HL-60 (cell line): ENCODE measurements at regions not wholly inside any gene's neighbourhood (a gene's known extent, or its start where the extent isn't known, plus 50 kb on each side); places are given as distances from the start of the nearest gene placed in this dataset.

Experiments
- DNase-seq, 2 experiments: peaks; one replicate each; pipeline ENCODE4 v3.0.0-alpha.2; 2010 to 2020; ENCODE audit warnings: low read depth in 1 of 2, low spot score in 1 of 2
- H3K27ac ChIP-seq: fragments of 250-450 bp; sonication (Bioruptor Pico); replicated peaks from 2 replicates; pipeline ENCODE4 v1.5.1; 2020; ENCODE audit warnings: mild to moderate bottlenecking, moderate library complexity
- H3K27me3 ChIP-seq: fragments of 250-450 bp; sonication (Bioruptor Pico); 2 replicates; pipeline ENCODE4 v1.5.1; 2021; ENCODE audit warnings: mild to moderate bottlenecking, moderate library complexity; ENCODE audit not compliant: insufficient read depth, poor library complexity, severe bottlenecking
- H3K4me3 ChIP-seq: replicated peaks from 2 replicates; pipeline ENCODE4 v1.5.1; 2011; ENCODE audit warnings: mild to moderate bottlenecking, control low read depth, low read length; ENCODE audit not compliant: insufficient read depth
- GABPA ChIP-seq: IDR thresholded peaks from 2 replicates; pipeline ENCODE4 v1.6.1; 2012; ENCODE audit warnings: low read depth
- POLR2AphosphoS5 ChIP-seq: IDR thresholded peaks from 2 replicates; pipeline ENCODE4 v1.6.1; 2012; ENCODE audit warnings: low read depth
- SPI1 ChIP-seq: IDR thresholded peaks from 2 replicates; pipeline ENCODE4 v1.6.1; 2012; ENCODE audit warnings: low read depth, mild to moderate bottlenecking, borderline replicate concordance
- TF ChIP-seq, protein P1 (sequence below): IDR thresholded peaks from 2 replicates; pipeline ENCODE4 v1.6.1; 2012; ENCODE audit warnings: low read depth; ENCODE audit not compliant: insufficient replicate concordance
- TF ChIP-seq, protein P2 (sequence below): IDR thresholded peaks from one replicate; pipeline ENCODE4 v1.5.1; 2011; ENCODE audit warnings: low read length, control low read depth, inconsistent platforms; ENCODE audit not compliant: insufficient read depth

GRCh38 chr19:30284209-30284608, 88.0 kb upstream of the ZNF536 start:
- no peak overlapping the region for H3K27ac ChIP-seq
- TF ChIP-seq, protein P1, sequence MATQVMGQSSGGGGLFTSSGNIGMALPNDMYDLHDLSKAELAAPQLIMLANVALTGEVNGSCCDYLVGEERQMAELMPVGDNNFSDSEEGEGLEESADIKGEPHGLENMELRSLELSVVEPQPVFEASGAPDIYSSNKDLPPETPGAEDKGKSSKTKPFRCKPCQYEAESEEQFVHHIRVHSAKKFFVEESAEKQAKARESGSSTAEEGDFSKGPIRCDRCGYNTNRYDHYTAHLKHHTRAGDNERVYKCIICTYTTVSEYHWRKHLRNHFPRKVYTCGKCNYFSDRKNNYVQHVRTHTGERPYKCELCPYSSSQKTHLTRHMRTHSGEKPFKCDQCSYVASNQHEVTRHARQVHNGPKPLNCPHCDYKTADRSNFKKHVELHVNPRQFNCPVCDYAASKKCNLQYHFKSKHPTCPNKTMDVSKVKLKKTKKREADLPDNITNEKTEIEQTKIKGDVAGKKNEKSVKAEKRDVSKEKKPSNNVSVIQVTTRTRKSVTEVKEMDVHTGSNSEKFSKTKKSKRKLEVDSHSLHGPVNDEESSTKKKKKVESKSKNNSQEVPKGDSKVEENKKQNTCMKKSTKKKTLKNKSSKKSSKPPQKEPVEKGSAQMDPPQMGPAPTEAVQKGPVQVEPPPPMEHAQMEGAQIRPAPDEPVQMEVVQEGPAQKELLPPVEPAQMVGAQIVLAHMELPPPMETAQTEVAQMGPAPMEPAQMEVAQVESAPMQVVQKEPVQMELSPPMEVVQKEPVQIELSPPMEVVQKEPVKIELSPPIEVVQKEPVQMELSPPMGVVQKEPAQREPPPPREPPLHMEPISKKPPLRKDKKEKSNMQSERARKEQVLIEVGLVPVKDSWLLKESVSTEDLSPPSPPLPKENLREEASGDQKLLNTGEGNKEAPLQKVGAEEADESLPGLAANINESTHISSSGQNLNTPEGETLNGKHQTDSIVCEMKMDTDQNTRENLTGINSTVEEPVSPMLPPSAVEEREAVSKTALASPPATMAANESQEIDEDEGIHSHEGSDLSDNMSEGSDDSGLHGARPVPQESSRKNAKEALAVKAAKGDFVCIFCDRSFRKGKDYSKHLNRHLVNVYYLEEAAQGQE: no peak
- TF ChIP-seq SPI1 (no peak), GABPA (no peak), POLR2AphosphoS5 (no peak)
- TF ChIP-seq, protein P2, sequence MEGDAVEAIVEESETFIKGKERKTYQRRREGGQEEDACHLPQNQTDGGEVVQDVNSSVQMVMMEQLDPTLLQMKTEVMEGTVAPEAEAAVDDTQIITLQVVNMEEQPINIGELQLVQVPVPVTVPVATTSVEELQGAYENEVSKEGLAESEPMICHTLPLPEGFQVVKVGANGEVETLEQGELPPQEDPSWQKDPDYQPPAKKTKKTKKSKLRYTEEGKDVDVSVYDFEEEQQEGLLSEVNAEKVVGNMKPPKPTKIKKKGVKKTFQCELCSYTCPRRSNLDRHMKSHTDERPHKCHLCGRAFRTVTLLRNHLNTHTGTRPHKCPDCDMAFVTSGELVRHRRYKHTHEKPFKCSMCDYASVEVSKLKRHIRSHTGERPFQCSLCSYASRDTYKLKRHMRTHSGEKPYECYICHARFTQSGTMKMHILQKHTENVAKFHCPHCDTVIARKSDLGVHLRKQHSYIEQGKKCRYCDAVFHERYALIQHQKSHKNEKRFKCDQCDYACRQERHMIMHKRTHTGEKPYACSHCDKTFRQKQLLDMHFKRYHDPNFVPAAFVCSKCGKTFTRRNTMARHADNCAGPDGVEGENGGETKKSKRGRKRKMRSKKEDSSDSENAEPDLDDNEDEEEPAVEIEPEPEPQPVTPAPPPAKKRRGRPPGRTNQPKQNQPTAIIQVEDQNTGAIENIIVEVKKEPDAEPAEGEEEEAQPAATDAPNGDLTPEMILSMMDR: no peak

DNA sequence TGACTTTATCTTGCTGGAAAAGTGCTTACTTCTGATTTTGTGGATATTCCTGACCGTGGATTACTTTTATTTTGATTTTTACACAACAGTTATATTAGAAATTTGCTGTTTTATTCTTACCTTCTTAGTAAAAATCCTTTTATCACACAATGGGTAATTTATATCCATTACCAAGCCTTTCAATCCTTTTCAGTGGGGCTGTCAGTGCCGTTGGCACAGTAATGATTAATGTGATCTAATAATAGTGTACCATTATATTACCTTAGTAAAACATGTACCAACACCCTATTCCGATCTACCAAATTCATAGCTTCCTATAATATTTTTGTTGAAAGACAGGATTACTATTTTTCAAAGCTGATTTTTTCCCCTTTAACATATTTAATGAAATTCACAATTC, 87.3 kb upstream of the ZNF536 start:
- Histone ChIP-seq H3K27ac (no peak overlapping the region), H3K27me3 (no peaks in the 10 kb centered on the region), H3K4me3 (no peak overlapping the region)
- TF ChIP-seq SPI1 (no peak), POLR2AphosphoS5 (no peak), GABPA (no peak)
- TF ChIP-seq, protein P2: no peak
- TF ChIP-seq, protein P1: no peak
- no peak for DNase-seq

More at GRCh38 chr19:30284209-30284608, 88.0 kb upstream of the ZNF536 start:
- Histone ChIP-seq H3K27me3 (no peaks in the 10 kb centered on the region), H3K4me3 (no peak overlapping the region)
- no peak for DNase-seq

DNA sequence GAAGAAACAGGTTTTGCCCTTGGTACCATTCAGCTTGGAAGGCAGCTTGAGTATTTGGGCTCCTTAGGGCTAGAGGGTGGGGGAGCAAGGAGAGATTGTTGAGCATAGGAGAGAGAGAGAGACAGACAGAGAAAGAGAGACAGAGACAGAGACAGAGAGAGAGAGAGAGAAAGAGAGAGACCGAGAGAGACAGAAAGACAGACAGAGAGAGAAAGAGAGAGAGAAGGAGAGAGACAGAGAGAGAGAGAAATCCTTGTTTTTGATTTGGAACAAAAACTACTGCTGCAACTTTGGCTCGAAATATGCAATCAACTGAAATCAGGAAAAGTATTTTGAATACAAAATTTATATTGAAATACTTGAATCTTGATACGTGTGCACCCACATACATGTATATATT, 85.8 kb upstream of the ZNF536 start:
- no peaks in the 10 kb centered on the region for H3K27me3 ChIP-seq
- no peak overlapping the region for H3K27ac ChIP-seq
- no peak for DNase-seq
- TF ChIP-seq, protein P2: no peak
- TF ChIP-seq POLR2AphosphoS5 (no peak), GABPA (no peak), SPI1 (no peak)
- TF ChIP-seq, protein P1: no peak
- H3K4me3 ChIP-seq: no peak overlapping the region
